ENCODE measurements at regions not wholly inside any gene's neighbourhood (a gene's known extent, or its start where the extent isn't known, plus 50 kb on each side); places are given as distances from the start of the nearest gene placed in this dataset.

- TF ChIP-seq ZBTB11 (CRISPR knock-in tag; IDR thresholded peaks at IDR 0.05) (no peak), KLF13 (tag; IDR thresholded peaks at IDR 0.05; ENCODE audit: borderline replicate concordance, low read depth) (no peak), RBM39 (optimal IDR thresholded peaks at IDR 0.05; ENCODE audit: low read depth, low read length) (no peak), ZNF143 (CRISPR knock-in tag; IDR thresholded peaks at IDR 0.05) (no peak), SLC30A9 (CRISPR knock-in tag; IDR thresholded peaks at IDR 0.05) (no peak), ZZZ3 (IDR thresholded peaks at IDR 0.05) (no peak), FOXM1 (IDR thresholded peaks at IDR 0.05; ENCODE audit: low read depth) (no peak), FOXM1 (CRISPR knock-in tag; IDR thresholded peaks at IDR 0.05; ENCODE audit: low read depth) (no peak), TRIM24 (IDR thresholded peaks at IDR 0.05) (no peak), MYBL2 (IDR thresholded peaks at IDR 0.05; ENCODE audit: low read depth) (no peak), MYBL2 (CRISPR knock-in tag; IDR thresholded peaks at IDR 0.05; ENCODE audit: borderline replicate concordance) (no peak), SNRNP70 (optimal IDR thresholded peaks at IDR 0.05; ENCODE audit: low read depth, low read length) (no peak), SRSF7 (optimal IDR thresholded peaks at IDR 0.05; ENCODE audit: low read depth, low read length) (no peak), ESRRA (IDR thresholded peaks at IDR 0.05; ENCODE audit: borderline replicate concordance, low read depth) (no peak), YY1 (IDR thresholded peaks at IDR 0.05; ENCODE audit: borderline replicate concordance in 1 of 3, control insufficient read depth in 1 of 3, extremely low read depth in 1 of 3, insufficient read depth in 3 of 3, insufficient read length in 1 of 3, insufficient replicate concordance in 2 of 3, low read depth in 1 of 3, low read length in 2 of 3) (no peak), U2AF1 (optimal IDR thresholded peaks at IDR 0.05; ENCODE audit: low read depth, low read length) (no peak), NFYB (IDR thresholded peaks at IDR 0.05; ENCODE audit: extremely low read depth, insufficient read length) (no peak), RBM17 (IDR thresholded peaks at IDR 0.05; ENCODE audit: borderline replicate concordance, low read depth, low read length) (no peak), SMC3 (conservative IDR thresholded peaks at IDR 0.05; ENCODE audit: insufficient read depth, low read depth, low read length) (no peak), ETV5 (CRISPR knock-in tag; IDR thresholded peaks at IDR 0.05; ENCODE audit: low read depth) (no peak), CBX1 (IDR thresholded peaks at IDR 0.05; ENCODE audit: low read depth) (no peak)
- TF ChIP-seq, protein P1, sequence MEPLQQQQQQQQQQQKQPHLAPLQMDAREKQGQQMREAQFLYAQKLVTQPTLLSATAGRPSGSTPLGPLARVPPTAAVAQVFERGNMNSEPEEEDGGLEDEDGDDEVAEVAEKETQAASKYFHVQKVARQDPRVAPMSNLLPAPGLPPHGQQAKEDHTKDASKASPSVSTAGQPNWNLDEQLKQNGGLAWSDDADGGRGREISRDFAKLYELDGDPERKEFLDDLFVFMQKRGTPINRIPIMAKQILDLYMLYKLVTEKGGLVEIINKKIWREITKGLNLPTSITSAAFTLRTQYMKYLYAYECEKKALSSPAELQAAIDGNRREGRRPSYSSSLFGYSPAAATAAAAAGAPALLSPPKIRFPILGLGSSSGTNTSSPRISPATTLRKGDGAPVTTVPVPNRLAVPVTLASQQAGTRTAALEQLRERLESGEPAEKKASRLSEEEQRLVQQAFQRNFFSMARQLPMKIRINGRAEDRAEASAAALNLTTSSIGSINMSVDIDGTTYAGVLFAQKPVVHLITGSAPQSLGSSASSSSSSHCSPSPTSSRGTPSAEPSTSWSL (CRISPR knock-in tag; IDR thresholded peaks at IDR 0.05; ENCODE audit: borderline replicate concordance) = no peak
- TF ChIP-seq, protein P2, sequence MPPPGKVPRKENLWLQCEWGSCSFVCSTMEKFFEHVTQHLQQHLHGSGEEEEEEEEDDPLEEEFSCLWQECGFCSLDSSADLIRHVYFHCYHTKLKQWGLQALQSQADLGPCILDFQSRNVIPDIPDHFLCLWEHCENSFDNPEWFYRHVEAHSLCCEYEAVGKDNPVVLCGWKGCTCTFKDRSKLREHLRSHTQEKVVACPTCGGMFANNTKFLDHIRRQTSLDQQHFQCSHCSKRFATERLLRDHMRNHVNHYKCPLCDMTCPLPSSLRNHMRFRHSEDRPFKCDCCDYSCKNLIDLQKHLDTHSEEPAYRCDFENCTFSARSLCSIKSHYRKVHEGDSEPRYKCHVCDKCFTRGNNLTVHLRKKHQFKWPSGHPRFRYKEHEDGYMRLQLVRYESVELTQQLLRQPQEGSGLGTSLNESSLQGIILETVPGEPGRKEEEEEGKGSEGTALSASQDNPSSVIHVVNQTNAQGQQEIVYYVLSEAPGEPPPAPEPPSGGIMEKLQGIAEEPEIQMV (tag; conservative IDR thresholded peaks at IDR 0.05; ENCODE audit: low read depth) = no peak
Observed at GRCh38 chr6:43901733-43902230, 131.8 kb downstream of the VEGFA start (continued).

Measured in K562 (cell line).